ENCODE measurements at regions not wholly inside any gene's neighbourhood (a gene's known extent, or its start where the extent isn't known, plus 50 kb on each side); places are given as distances from the start of the nearest gene placed in this dataset.

GRCh38 chr6:163951326-163951725 lies 536.8 kb downstream of the QKI start:
- no peak for DNase-seq (ENCODE audit: low spot score)

- no peak for DNase-seq (ENCODE audit: low spot score)
These were observed 535.6 kb downstream of the QKI start for GRCh38 chr6:163950159-163950558.

- no peak for DNase-seq (ENCODE audit: low spot score)
These were observed 534.9 kb downstream of the QKI start for GRCh38 chr6:163949431-163949830.

- DNase-seq (ENCODE audit: low spot score) = no peak
These were observed 533.7 kb downstream of the QKI start for GRCh38 chr6:163948250-163948649.

GRCh38 chr6:163947276-163947675 lies 532.8 kb downstream of the QKI start:
- DNase-seq (ENCODE audit: low spot score) = no peak

GRCh38 chr6:163946437-163946836 lies 531.9 kb downstream of the QKI start:
- no peak for DNase-seq (ENCODE audit: low spot score)

- no peak for DNase-seq (ENCODE audit: low spot score)
These were observed 531.3 kb downstream of the QKI start for GRCh38 chr6:163945808-163946207.

- no peak for DNase-seq (ENCODE audit: low spot score)
These were observed 530.4 kb downstream of the QKI start for GRCh38 chr6:163944897-163945296.

- DNase-seq (ENCODE audit: low spot score) = no peak
These were observed 529.3 kb downstream of the QKI start for GRCh38 chr6:163943607-163944385.

- DNase-seq (ENCODE audit: low spot score) = no peak
These were observed 528.3 kb downstream of the QKI start for GRCh38 chr6:163942790-163943189.

- no peak for DNase-seq (ENCODE audit: low spot score)
These were observed 527.1 kb downstream of the QKI start for GRCh38 chr6:163941624-163941976.

GRCh38 chr6:163940705-163941623 lies 526.4 kb downstream of the QKI start:
- DNase-seq (ENCODE audit: low spot score) = no peak

- no peak for DNase-seq (ENCODE audit: low spot score)
These were observed 522.6 kb downstream of the QKI start for GRCh38 chr6:163937071-163937470.

GRCh38 chr6:163935158-163935762 lies 520.7 kb downstream of the QKI start:
- DNase-seq (ENCODE audit: low spot score) = no peak

- DNase-seq (ENCODE audit: low spot score) = no peak
These were observed 515.5 kb downstream of the QKI start for GRCh38 chr6:163930012-163930411.

GRCh38 chr6:163929538-163929937 lies 515.0 kb downstream of the QKI start:
- no peak for DNase-seq (ENCODE audit: low spot score)

GRCh38 chr6:163926642-163927041 lies 512.1 kb downstream of the QKI start:
- no peak for DNase-seq (ENCODE audit: low spot score)

- DNase-seq (ENCODE audit: low spot score) = no peak
These were observed 511.3 kb downstream of the QKI start for GRCh38 chr6:163925839-163926238.

- DNase-seq (ENCODE audit: low spot score) = no peak
These were observed 509.3 kb downstream of the QKI start for GRCh38 chr6:163923658-163924411.

- no peak for DNase-seq (ENCODE audit: low spot score)
These were observed 508.0 kb downstream of the QKI start for GRCh38 chr6:163922562-163922961.

- no peak for DNase-seq (ENCODE audit: low spot score)
These were observed 505.1 kb downstream of the QKI start for GRCh38 chr6:163919652-163920051.

Data from CD4-positive, alpha-beta T cell treated with Interleukin-2 at 100 ng/mL for 4 hours (primary cell).